ENCODE measurements at regions not wholly inside any gene's neighbourhood (a gene's known extent, or its start where the extent isn't known, plus 50 kb on each side); places are given as distances from the start of the nearest gene placed in this dataset.
"Not testable (repeated sequence)": the region's sequence is repeated elsewhere in the genome, so short reads cannot be mapped to it uniquely, and the experiment has no call there.

DNA sequence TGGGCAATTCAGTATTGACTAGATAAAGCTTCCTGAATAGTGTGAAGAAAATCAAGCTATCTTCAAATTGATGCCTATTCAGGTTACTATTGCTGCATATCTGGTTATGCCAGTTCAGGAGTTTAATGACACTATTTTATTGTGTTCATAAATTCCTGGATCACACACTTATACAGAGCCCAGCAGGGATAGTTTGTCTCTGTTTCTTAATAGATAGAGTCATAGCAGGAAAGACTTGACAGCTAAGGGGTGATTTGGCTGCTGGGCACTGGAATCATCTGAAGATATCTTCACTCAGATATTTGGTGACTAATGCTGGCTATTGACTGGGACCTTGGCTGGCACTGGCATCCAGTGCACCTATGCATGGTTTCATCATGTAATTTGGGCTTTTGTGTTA is 187.8 kb downstream of the PYDC2 start:
- DNase-seq = no peak

DNA sequence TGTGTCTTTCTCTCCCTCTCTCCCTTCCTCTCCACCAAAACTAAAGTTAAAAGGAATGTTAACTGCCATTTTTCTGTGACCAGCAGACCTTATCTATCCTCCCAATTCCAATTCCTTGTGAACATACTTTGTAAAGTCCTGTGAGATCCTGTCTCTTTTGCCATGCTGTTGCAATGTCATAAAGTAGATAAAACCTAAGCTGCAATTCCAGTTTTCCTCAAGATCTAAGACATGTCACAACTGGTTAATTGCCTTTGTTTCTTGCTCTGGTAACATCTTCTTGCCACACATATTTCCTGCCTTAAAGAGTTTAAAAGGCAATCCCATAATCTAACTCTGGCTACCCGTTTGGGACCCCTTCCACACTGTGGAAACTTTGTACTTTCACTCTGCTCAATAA is 188.7 kb downstream of the PYDC2 start:
- no peak for DNase-seq

GRCh38 chr3:191658781-191659419 is 197.9 kb downstream of the PYDC2 start:
- DNase-seq = not testable (repeated sequence)

GRCh38 chr3:191662150-191662549 is 201.2 kb downstream of the PYDC2 start:
- DNase-seq = not testable (repeated sequence)

DNA sequence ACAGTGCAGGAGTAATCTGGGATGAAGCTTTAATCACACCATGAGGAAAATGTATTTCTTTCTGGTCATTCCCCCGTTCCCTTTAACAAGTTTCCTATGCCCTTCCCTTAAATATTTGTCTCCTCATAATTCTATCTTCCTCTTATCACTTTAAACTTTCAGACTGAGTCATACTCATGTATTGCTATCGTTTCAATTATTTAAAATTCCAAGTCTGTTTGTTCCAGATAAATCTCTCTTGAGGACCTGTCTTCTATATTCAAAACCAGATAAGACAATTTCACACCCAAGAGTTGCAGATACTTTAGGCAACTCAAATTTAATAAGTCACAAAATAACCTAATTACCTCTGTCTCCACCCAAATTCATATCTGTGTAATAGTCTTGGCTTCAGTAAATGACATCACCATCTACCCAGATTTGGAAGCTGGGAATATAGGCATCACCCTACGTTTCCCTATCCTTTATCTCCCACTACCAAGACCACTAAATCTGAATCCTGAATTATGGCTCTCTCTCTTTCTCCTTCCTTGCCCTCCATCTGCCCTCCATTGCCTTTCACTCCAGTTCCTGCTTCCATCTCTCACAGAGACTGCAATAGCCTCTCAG is 220.1 kb downstream of the PYDC2 start:
- DNase-seq = no peak

GRCh38 chr3:191682961-191683360 is 222.0 kb downstream of the PYDC2 start:
- no peak for DNase-seq

GRCh38 chr3:191686626-191687025 is 225.7 kb downstream of the PYDC2 start:
- DNase-seq = no peak

DNA sequence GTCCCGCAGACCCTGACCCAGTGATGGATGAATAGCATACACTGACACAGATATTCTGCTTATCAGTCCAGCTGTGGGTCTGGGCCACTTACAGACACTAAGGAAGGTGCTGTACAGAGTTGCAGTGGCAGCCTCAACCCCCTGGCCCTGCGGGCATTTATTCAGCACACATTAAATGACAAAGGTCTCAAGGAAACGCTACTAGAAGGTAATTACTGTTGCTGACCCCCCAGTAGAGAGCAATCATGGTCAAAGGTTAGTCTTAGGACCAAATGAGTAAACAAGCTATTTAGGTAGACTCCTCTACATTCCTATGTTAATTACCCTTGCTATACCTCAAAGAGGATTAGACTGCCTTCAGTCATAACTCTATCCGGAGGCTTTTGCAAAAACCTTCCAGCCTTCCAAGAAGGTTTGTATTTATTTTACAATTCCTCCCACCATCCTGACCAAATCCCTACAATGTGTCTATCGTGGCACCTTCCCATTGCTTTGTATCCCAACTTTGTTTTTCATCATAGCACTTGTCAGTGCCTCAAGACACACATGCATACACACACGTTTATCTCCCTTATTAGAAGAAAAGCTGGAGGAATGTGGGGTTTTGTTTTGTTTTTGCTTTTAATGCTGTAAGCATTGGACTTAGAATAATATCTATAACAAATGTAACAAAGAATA is 227.9 kb downstream of the PYDC2 start:
- DNase-seq = no peak

DNA sequence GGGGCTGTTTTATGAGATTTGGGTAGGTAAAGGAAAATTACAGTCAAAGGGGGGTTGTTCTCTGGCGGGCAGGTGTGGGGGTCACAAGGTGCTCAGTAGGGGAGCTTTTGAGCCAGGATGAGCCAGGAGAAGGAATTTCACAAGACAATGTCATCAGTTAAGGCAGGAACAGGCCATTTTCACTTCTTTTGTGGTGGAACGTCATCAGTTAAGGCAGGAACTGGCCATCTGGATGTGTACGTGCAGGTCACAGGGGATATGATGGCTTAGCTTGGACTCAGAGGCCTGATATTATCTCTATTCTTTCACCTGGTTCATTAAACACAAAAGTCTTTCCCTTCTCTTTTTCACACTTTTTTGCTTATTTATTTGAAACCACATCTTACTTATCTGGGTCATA is 230.2 kb downstream of the PYDC2 start:
- DNase-seq = not testable (repeated sequence)

DNA sequence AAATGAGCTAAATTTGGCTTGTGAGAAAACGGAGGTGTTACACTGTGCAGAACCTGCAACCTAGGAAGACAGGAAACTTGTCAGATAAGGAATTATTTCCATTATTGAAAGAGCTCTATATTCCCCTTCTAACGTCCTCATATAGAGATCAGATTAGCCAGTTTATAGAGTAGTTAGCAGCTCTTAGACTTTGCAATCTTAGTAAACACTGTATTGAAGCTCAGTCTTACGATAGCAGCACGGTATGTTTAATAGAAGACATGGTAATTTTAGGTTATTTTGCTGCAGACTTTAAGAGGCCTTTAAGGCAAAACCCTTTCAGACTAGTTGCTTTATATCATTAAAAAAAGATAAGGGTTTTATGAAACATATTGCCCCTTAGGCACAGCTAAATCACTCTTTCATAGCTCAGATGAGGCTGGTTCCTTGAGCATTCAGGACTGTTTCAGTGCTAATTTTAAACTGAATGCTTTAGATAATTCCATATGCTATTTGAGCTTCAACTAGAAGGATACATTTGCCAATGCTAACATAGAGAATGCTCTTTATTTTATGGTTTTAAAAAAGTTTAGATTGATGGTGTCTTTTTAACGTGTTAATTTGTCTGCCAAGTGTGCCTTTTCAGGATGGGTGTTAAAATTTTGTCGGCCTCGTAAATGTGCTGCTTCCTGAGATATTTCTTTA is 234.3 kb downstream of the PYDC2 start:
- no peak for DNase-seq

DNA sequence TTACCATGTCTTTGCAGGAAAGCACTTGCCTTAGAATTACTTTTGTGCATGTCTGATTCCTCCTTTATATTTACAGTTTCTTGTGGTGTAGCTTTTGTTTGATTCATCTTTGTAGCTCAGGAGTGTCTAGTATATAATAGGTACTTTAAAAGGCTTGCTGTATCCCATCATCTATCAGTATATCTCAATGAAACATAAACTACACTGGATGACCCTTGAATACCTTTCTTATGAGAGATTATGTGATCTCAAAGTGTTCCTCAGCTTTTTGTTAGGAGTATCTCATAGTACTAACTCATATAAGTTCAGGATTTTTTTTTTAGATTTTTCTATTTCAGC is 234.8 kb downstream of the PYDC2 start:
- DNase-seq = no peak

DNA sequence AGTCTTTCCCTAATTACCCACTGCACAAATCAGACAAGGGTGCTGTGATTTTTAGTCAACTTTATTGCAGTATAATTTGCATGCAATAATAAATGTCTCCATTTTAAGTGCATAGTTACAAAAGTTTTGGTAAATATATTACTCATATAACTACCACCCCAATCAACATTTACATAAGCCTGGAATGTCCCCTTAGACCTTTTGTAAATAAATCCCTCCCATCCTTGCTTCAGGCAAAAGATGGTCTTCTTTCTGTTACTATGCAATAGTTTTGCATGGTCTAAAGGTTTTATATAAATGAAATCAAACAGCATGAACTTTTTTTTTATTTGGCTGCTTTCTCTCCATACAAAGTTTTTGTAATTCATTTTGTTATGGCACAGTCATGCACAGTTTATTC is 235.4 kb downstream of the PYDC2 start:
- DNase-seq = no peak

- DNase-seq = no peak
Measured at GRCh38 chr3:191699546-191699945, 238.6 kb downstream of the PYDC2 start.

DNA sequence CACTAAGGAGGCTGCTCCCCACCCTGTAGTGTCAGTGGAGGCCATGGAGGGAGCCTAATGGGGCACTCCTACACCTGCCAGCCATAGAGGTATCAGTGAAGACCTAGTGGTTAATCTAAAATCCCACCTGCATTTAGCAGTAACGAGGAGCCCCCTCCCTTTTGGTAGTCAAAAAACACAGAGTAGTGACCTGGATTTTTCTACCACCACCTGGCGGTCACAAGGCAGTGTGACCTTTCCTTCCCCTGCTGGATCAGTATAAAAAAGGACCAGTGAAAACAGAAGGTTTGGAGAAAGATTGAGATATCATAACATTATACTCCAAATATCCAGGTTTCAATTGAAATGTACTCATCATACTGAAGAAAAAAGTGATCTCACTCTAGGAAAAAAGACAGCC is 241.2 kb downstream of the PYDC2 start:
- DNase-seq = no peak

DNA sequence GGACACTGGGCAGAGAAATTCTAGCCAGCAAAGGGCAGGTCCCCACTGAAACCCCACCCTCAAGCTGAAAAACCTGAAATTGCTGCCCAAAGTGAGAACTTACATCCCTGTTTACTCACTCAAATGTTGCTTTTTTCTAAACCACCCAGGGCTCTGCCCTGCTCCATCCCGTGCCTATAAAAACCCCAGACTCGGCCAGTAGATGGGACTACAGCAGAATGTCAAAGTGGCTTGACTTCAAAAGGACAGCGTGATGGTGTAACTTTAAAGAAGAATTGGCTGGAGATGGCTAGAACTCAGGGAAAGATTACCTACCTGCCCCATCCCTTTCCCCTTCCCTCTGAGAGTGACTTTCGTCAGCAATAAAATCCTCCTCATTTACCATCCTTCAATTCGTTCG is 246.9 kb downstream of the PYDC2 start:
- no peak for DNase-seq

DNA sequence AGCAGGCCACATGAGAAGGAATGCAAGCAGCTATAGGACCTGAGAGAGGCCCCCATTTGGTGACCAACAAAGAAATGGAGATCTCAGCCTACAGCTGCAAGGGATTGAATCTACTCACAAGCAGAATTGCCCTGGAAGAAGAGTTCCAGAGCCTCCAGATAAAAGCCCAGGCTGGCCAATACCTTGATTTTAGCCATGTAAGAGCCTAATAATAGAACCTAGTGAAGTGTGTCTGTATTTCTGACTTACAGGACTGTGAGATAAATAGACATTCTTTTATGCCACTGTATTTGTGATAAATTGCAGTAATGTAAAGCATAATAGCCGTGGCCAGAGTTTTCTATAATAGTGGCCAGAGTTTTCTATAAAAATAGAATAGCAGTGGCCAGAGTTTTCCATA is 254.6 kb downstream of the PYDC2 start:
- no peak for DNase-seq

GRCh38 chr3:191721390-191721861 is 260.5 kb downstream of the PYDC2 start:
- no peak for DNase-seq

DNA sequence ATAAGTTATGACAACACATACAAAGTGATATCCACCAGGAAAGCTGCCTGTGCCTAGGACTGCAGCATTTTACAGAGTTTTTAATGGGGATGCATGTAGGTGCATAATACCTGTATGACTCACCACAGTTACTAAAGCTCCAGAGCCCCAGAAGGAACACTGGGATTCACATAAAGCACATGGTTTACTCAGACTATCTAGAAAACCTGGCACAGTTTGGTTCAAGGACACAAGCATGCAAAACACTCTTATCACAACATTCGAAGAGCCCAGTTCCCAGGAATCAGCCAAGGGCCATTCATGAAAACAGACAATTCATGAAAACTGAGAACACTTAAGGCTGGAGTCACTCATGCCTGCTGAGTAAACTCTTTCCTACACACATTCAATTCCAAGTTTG is 261.0 kb downstream of the PYDC2 start:
- DNase-seq = no peak

DNA sequence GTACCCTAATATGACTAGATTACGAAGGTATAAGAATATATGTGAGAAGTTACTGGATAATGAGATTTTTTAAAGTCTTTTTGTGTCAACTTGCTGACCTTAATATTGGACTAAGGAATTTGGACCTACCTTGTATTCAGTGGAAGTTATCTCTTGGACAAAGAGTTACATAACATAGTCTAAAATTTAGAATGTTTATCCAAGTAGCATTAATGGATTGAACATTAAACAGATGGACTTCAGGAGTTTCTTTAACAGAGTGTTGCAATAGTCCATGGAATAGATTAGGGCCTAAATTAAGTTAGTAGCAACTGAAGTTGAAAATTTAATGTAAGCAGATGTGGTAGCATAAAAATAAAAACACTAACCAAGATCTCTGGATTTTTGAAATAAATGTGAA is 266.4 kb downstream of the PYDC2 start:
- no peak for DNase-seq

DNA sequence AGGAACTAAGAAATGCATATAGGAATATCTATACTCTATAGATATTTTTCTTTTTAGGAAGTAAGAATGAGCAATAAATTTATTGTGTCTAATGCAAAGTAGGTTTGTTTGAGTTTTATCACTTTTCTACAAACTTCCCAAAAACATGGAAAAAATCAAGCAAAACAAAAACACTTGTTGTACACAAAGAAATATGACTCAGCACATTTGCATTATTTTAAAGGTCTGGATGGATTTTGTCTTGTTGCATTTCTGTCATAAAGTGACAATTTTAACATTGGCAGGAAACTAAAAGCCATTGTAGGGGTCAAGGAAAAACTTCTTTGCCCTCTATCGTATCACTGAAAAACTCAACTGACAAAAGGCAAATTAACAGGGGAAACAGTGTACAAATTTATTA is 267.2 kb downstream of the PYDC2 start:
- DNase-seq = no peak

DNA sequence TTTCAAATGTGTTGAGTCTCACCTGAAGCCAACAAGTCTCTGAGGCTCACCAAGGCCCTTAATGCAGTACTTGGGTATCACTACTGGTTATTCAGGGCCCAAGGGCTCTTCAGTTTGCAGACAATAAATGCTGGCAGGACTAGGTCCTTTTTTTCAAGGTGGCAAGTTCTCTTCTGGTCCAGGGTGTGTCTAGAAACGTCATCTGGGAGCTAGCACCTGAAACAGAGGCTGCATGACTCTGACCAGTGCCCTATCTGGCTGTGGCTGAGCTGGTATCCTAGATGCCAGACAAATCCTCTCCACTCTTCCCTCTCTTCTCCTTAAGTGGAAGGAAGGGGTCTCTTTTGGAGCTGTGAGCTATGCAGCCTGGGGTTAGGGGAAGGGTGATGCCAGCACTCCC is 276.8 kb downstream of the PYDC2 start:
- DNase-seq = no peak

DNA sequence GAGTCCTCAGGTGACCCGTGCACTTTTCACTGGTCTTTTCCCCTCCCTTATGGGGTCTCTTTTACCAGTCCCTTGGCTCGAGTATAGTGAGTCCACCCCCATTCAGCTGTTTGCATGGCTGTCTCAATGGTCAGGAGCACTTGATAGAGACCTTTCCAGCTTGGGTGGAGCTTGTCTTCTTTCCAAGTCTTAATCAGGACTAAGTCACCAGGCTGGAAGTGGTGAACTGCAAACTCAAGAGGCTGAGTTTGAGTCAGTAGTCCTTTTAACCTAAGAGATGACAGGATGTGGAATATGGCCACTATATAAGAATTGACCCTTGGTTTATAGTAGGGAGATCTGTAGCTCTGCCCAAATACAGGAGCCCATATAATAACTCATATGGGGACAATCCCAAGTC is 279.7 kb downstream of the PYDC2 start:
- DNase-seq = no peak

- DNase-seq = not testable (repeated sequence)
Measured at GRCh38 chr3:191741847-191742350, 280.9 kb downstream of the PYDC2 start.

Measured in fibroblast of skin of scalp (primary cell).